ENCODE measurements at regions not wholly inside any gene's neighbourhood (a gene's known extent, or its start where the extent isn't known, plus 50 kb on each side); places are given as distances from the start of the nearest gene placed in this dataset.

GRCh38 chr1:188295157-188295556 is 1466.4 kb downstream of the PLA2G4A start:
- Histone ChIP-seq H3K36me3 (ENCODE audit: control insufficient read depth in 2 of 3, insufficient read depth in 3 of 3, low read length in 3 of 3) (no peaks in the 10 kb centered on the region), H3K27ac (ENCODE audit: low read depth in 2 of 2, low read length in 2 of 2) (no peak overlapping the region), H3K9ac (ENCODE audit: low read length in 3 of 3) (no peak overlapping the region), H3K4me3 (ENCODE audit: low read length in 3 of 3) (no peak overlapping the region), H3K27me3 (ENCODE audit: control insufficient read depth, insufficient read depth, low read length) (no peaks in the 10 kb centered on the region), H3K9me3 (ENCODE audit: control insufficient read depth in 2 of 3, insufficient read depth in 1 of 3, low read length in 3 of 3) (no peaks in the 10 kb centered on the region), H3K4me1 (ENCODE audit: control insufficient read depth in 2 of 3, insufficient read depth in 2 of 3, low read depth in 1 of 3, low read length in 3 of 3) (peaks cover 0 to 5% (median 0%) of the 10 kb centered on the region in 3 donors)
- no peak for FAIRE-seq
- peak in 2 of 5 donors; percentile 71 to 74 for DNase-seq
- intact Hi-C loops (cut with DNase I) = no loop called here
- no peak for TF ChIP-seq CTCF (IDR thresholded peaks at IDR 0.05; ENCODE audit: borderline replicate concordance, extremely low read depth, insufficient read depth)

- no peak for TF ChIP-seq CTCF (IDR thresholded peaks at IDR 0.05; ENCODE audit: borderline replicate concordance, extremely low read depth, insufficient read depth)
- no peak for FAIRE-seq
- Histone ChIP-seq H3K4me3 (ENCODE audit: low read length in 3 of 3) (no peak overlapping the region), H3K9me3 (ENCODE audit: control insufficient read depth in 2 of 3, insufficient read depth in 1 of 3, low read length in 3 of 3) (peaks cover 0 to 2% (median 0%) of the 10 kb centered on the region in 3 donors), H3K27ac (ENCODE audit: low read depth in 2 of 2, low read length in 2 of 2) (no peak overlapping the region), H3K9ac (ENCODE audit: low read length in 3 of 3) (no peak overlapping the region), H3K36me3 (ENCODE audit: control insufficient read depth in 2 of 3, insufficient read depth in 3 of 3, low read length in 3 of 3) (no peaks in the 10 kb centered on the region), H3K4me1 (ENCODE audit: control insufficient read depth in 2 of 3, insufficient read depth in 2 of 3, low read depth in 1 of 3, low read length in 3 of 3) (no peaks in the 10 kb centered on the region), H3K27me3 (ENCODE audit: control insufficient read depth, insufficient read depth, low read length) (no peaks in the 10 kb centered on the region)
- intact Hi-C loops (cut with DNase I) = no loop called here
- DNase-seq = no peak
Measured at GRCh38 chr1:188302746-188303145, 1474.0 kb downstream of the PLA2G4A start.

- Histone ChIP-seq H3K4me3 (ENCODE audit: low read length in 3 of 3) (no peak overlapping the region), H3K9me3 (ENCODE audit: control insufficient read depth in 2 of 3, insufficient read depth in 1 of 3, low read length in 3 of 3) (no peaks in the 10 kb centered on the region), H3K27me3 (ENCODE audit: control insufficient read depth, insufficient read depth, low read length) (no peaks in the 10 kb centered on the region), H3K36me3 (ENCODE audit: control insufficient read depth in 2 of 3, insufficient read depth in 3 of 3, low read length in 3 of 3) (no peaks in the 10 kb centered on the region), H3K27ac (ENCODE audit: low read depth in 2 of 2, low read length in 2 of 2) (no peak overlapping the region), H3K9ac (ENCODE audit: low read length in 3 of 3) (no peak overlapping the region), H3K4me1 (ENCODE audit: control insufficient read depth in 2 of 3, insufficient read depth in 2 of 3, low read depth in 1 of 3, low read length in 3 of 3) (no peaks in the 10 kb centered on the region)
- DNase-seq (peak in 2 of 5 donors; percentile 31 to 35), FAIRE-seq (no peak)
- intact Hi-C loops (cut with DNase I) = no loop called here
- TF ChIP-seq CTCF (IDR thresholded peaks at IDR 0.05; ENCODE audit: borderline replicate concordance, extremely low read depth, insufficient read depth) = no peak
Measured at GRCh38 chr1:188314557-188315137, 1485.9 kb downstream of the PLA2G4A start.

GRCh38 chr1:188317894-188318293 is 1489.1 kb downstream of the PLA2G4A start:
- Histone ChIP-seq H3K27ac (ENCODE audit: low read depth in 2 of 2, low read length in 2 of 2) (no peak overlapping the region), H3K36me3 (ENCODE audit: control insufficient read depth in 2 of 3, insufficient read depth in 3 of 3, low read length in 3 of 3) (no peaks in the 10 kb centered on the region), H3K9me3 (ENCODE audit: control insufficient read depth in 2 of 3, insufficient read depth in 1 of 3, low read length in 3 of 3) (no peaks in the 10 kb centered on the region), H3K4me1 (ENCODE audit: control insufficient read depth in 2 of 3, insufficient read depth in 2 of 3, low read depth in 1 of 3, low read length in 3 of 3) (no peaks in the 10 kb centered on the region), H3K27me3 (ENCODE audit: control insufficient read depth, insufficient read depth, low read length) (no peaks in the 10 kb centered on the region), H3K9ac (ENCODE audit: low read length in 3 of 3) (no peak overlapping the region), H3K4me3 (ENCODE audit: low read length in 3 of 3) (no peak overlapping the region)
- FAIRE-seq (no peak), DNase-seq (no peak)
- no peak for TF ChIP-seq CTCF (IDR thresholded peaks at IDR 0.05; ENCODE audit: borderline replicate concordance, extremely low read depth, insufficient read depth)
- intact Hi-C loops (cut with DNase I) = no loop called here
